Karpas-422 (cell line): ENCODE measurements at regions not wholly inside any gene's neighbourhood (a gene's known extent, or its start where the extent isn't known, plus 50 kb on each side); places are given as distances from the start of the nearest gene placed in this dataset.

Source experiments
- DNase-seq: peaks from one replicate; pipeline ENCODE4 v3.0.0-alpha.2; 2015
- H2AFZ ChIP-seq: fragments of 200-600 bp; sonication (generic); 2 replicates; pipeline ENCODE4 v1.6.1; 2014; ENCODE audit warnings: antibody characterized with exemption, low read length, mixed read lengths
- H3K27ac ChIP-seq: fragments of 200-600 bp; sonication (generic); 2 replicates; pipeline ENCODE4 v1.5.1; 2014; ENCODE audit warnings: mild to moderate bottlenecking, low read length, moderate library complexity
- H3K27me3 ChIP-seq: fragments of 200-600 bp; sonication (generic); 2 replicates; pipeline ENCODE4 v1.6.1; 2014; ENCODE audit warnings: low read length, mixed read lengths
- H3K36me3 ChIP-seq: fragments of 200-600 bp; sonication (generic); 2 replicates; pipeline ENCODE4 v1.6.1; 2014; ENCODE audit warnings: low read length, mixed read lengths; ENCODE audit not compliant: insufficient read depth
- H3K4me1 ChIP-seq: fragments of 200-600 bp; sonication (generic); 2 replicates; pipeline ENCODE4 v1.6.1; 2014; ENCODE audit warnings: mild to moderate bottlenecking, low read length, mixed read lengths
- H3K4me2 ChIP-seq: fragments of 200-600 bp; sonication (generic); 2 replicates; pipeline ENCODE4 v1.6.1; 2014; ENCODE audit warnings: low read length, low read depth, mild to moderate bottlenecking; ENCODE audit not compliant: poor library complexity, severe bottlenecking
- H3K4me3 ChIP-seq: fragments of 200-600 bp; sonication (generic); 2 replicates; pipeline ENCODE4 v1.5.1; 2014; ENCODE audit warnings: mild to moderate bottlenecking, antibody characterized with exemption, low read length, mixed read lengths
- H3K79me2 ChIP-seq: fragments of 200-600 bp; sonication (generic); 2 replicates; pipeline ENCODE4 v1.6.1; 2014; ENCODE audit warnings: mild to moderate bottlenecking, low read length, mixed read lengths
- H3K9ac ChIP-seq: fragments of 200-600 bp; sonication (generic); 2 replicates; pipeline ENCODE4 v1.6.0; 2014; ENCODE audit warnings: low read length
- H3K9me2 ChIP-seq: fragments of 200-600 bp; sonication (generic), shearing (Covaris generic); replicated peaks from 2 replicates; pipeline ENCODE4 v1.6.0; 2014; ENCODE audit warnings: mild to moderate bottlenecking, low read length, moderate library complexity; ENCODE audit not compliant: insufficient read depth
- H3K9me3 ChIP-seq: fragments of 300-700, 200-600 bp; sonication (generic); 2 replicates; pipeline ENCODE4 v1.6.1; 2014; ENCODE audit warnings: low read length, mixed read lengths
- H4K20me1 ChIP-seq: fragments of 200-600 bp; sonication (generic); 2 replicates; pipeline ENCODE4 v1.6.1; 2014; ENCODE audit warnings: mild to moderate bottlenecking, antibody characterized with exemption, low read length, low read depth; ENCODE audit not compliant: insufficient read depth

GRCh38 chr3:82883072-82883471 is 1121.6 kb upstream of the GBE1 start:
- Histone ChIP-seq H3K4me2 (no peak overlapping the region), H2AFZ (no peak overlapping the region), H3K27me3 (no peaks in the 10 kb centered on the region), H3K9me3 (peaks cover 25% of the 10 kb centered on the region), H4K20me1 (no peaks in the 10 kb centered on the region), H3K36me3 (no peaks in the 10 kb centered on the region), H3K4me3 (no peak overlapping the region), H3K9me2 (no peaks in the 10 kb centered on the region), H3K9ac (no peak overlapping the region), H3K27ac (no peak overlapping the region), H3K4me1 (no peaks in the 10 kb centered on the region), H3K79me2 (no peaks in the 10 kb centered on the region)
- DNase-seq, result no peak

GRCh38 chr3:82875401-82875800 is 1114.0 kb upstream of the GBE1 start:
- Histone ChIP-seq H3K27me3 (no peaks in the 10 kb centered on the region), H2AFZ (no peak overlapping the region), H3K9ac (no peak overlapping the region), H3K36me3 (no peaks in the 10 kb centered on the region), H3K4me1 (no peaks in the 10 kb centered on the region), H3K4me3 (no peak overlapping the region), H3K9me3 (peaks cover 21% of the 10 kb centered on the region), H3K9me2 (no peaks in the 10 kb centered on the region), H3K27ac (no peak overlapping the region), H4K20me1 (no peaks in the 10 kb centered on the region), H3K79me2 (no peaks in the 10 kb centered on the region), H3K4me2 (no peak overlapping the region)
- no peak for DNase-seq

- Histone ChIP-seq H3K27ac (no peak overlapping the region), H3K9me3 (peaks cover 16% of the 10 kb centered on the region; the same call in 1 of the 2 replicates), H4K20me1 (no peaks in the 10 kb centered on the region), H2AFZ (no peak overlapping the region), H3K9ac (no peak overlapping the region), H3K27me3 (no peaks in the 10 kb centered on the region), H3K4me1 (no peaks in the 10 kb centered on the region), H3K9me2 (no peaks in the 10 kb centered on the region), H3K79me2 (no peaks in the 10 kb centered on the region), H3K4me2 (no peak overlapping the region), H3K4me3 (no peak overlapping the region), H3K36me3 (no peaks in the 10 kb centered on the region)
- no peak for DNase-seq
Observed at GRCh38 chr3:82839871-82840270, 1078.4 kb upstream of the GBE1 start.

GRCh38 chr3:82834098-82834497 is 1072.7 kb upstream of the GBE1 start:
- Histone ChIP-seq H3K4me1 (no peaks in the 10 kb centered on the region), H4K20me1 (no peaks in the 10 kb centered on the region), H3K79me2 (no peaks in the 10 kb centered on the region), H3K4me2 (no peak overlapping the region), H2AFZ (no peak overlapping the region), H3K27me3 (no peaks in the 10 kb centered on the region), H3K36me3 (no peaks in the 10 kb centered on the region), H3K27ac (no peak overlapping the region), H3K9me3 (peaks cover 12% of the 10 kb centered on the region), H3K9ac (no peak overlapping the region), H3K9me2 (no peaks in the 10 kb centered on the region), H3K4me3 (no peak overlapping the region)
- no peak for DNase-seq

GRCh38 chr3:82824491-82824890 is 1063.0 kb upstream of the GBE1 start:
- DNase-seq, result no peak
- no peak overlapping the region for H2AFZ ChIP-seq
- no peaks in the 10 kb centered on the region for H3K79me2 ChIP-seq
- H3K27ac ChIP-seq, result no peak overlapping the region
- H3K36me3 ChIP-seq, result no peaks in the 10 kb centered on the region
- H4K20me1 ChIP-seq, result no peaks in the 10 kb centered on the region
- no peaks in the 10 kb centered on the region for H3K9me2 ChIP-seq
- no peaks in the 10 kb centered on the region for H3K4me1 ChIP-seq
- H3K4me3 ChIP-seq, result no peak overlapping the region
- H3K9me3 ChIP-seq, result peaks cover 24% of the 10 kb centered on the region; the same call in 1 of the 2 replicates
- H3K27me3 ChIP-seq, result no peaks in the 10 kb centered on the region
- no peak overlapping the region for H3K4me2 ChIP-seq
- H3K9ac ChIP-seq, result no peak overlapping the region

- Histone ChIP-seq H4K20me1 (no peaks in the 10 kb centered on the region), H3K9me3 (peaks cover 17% of the 10 kb centered on the region), H3K4me1 (no peaks in the 10 kb centered on the region), H2AFZ (no peak overlapping the region), H3K4me3 (no peak overlapping the region), H3K9me2 (no peaks in the 10 kb centered on the region), H3K4me2 (no peak overlapping the region), H3K36me3 (no peaks in the 10 kb centered on the region), H3K27ac (no peak overlapping the region), H3K27me3 (no peaks in the 10 kb centered on the region), H3K9ac (no peak overlapping the region), H3K79me2 (no peaks in the 10 kb centered on the region)
- no peak for DNase-seq
Observed at GRCh38 chr3:82816086-82816485, 1054.6 kb upstream of the GBE1 start.

- no peaks in the 10 kb centered on the region for H3K9me2 ChIP-seq
- no peak overlapping the region for H3K4me3 ChIP-seq
- no peak overlapping the region for H2AFZ ChIP-seq
- no peak overlapping the region for H3K27ac ChIP-seq
- H3K27me3 ChIP-seq, result no peaks in the 10 kb centered on the region
- no peak overlapping the region for H3K4me2 ChIP-seq
- peaks cover 17% of the 10 kb centered on the region for H3K9me3 ChIP-seq
- no peak overlapping the region for H3K9ac ChIP-seq
- H3K79me2 ChIP-seq, result no peaks in the 10 kb centered on the region
- no peaks in the 10 kb centered on the region for H3K36me3 ChIP-seq
- no peaks in the 10 kb centered on the region for H4K20me1 ChIP-seq
- no peak for DNase-seq
- H3K4me1 ChIP-seq, result no peaks in the 10 kb centered on the region
Observed at GRCh38 chr3:82815417-82816058, 1054.1 kb upstream of the GBE1 start.

- Histone ChIP-seq H3K9me2 (no peaks in the 10 kb centered on the region), H3K4me3 (no peak overlapping the region), H3K27me3 (no peaks in the 10 kb centered on the region), H3K36me3 (no peaks in the 10 kb centered on the region), H3K27ac (no peak overlapping the region), H4K20me1 (no peaks in the 10 kb centered on the region), H3K9ac (no peak overlapping the region), H3K79me2 (no peaks in the 10 kb centered on the region), H3K9me3 (peaks cover 19% of the 10 kb centered on the region), H3K4me2 (no peak overlapping the region), H3K4me1 (no peaks in the 10 kb centered on the region), H2AFZ (no peak overlapping the region)
- no peak for DNase-seq
Observed at GRCh38 chr3:82814660-82815059, 1053.2 kb upstream of the GBE1 start.
